T1000 (cell line): ENCODE measurements at regions not wholly inside any gene's neighbourhood (a gene's known extent, or its start where the extent isn't known, plus 50 kb on each side); places are given as distances from the start of the nearest gene placed in this dataset.
"Not testable (repeated sequence)": the region's sequence is repeated elsewhere in the genome, so short reads cannot be mapped to it uniquely, and the experiment has no call there.

ENCODE experiments used
- DNase-seq: peaks from one replicate; lab custom pipeline; 2025; ENCODE audit warnings: mixed read lengths; lab: John Stamatoyannopoulos, UW

DNA sequence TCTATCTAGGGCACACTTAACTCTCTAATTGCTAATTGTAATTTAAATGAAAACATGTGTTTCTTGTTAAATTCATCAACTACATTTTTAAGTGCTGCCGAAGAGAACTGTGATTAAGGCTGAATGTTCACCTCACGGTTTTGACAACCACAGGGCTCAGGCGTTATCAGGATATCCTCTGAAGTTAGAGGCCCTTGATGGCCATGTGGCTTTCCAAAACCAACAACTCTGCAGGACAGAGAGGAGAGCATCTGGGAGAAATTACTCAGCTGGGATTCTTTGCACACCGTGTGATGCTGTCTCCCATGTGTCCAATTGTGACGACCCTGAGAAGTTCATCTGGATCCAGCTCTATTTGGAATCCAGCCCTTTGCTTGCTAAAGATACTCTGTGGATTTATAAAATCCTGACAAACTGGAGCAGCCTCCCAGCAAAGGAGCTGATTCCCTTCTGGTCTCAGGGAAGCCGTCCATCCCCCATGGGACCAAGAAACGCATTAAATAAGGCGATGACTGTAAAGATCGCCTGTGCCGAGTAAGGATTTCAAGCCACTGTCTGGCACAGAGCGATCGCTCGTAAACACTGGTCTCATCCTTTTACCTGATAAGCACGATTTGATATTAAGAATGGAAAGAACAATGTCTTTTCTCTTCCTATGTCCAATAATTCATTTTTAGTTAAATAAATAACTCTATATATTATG, 401.1 kb downstream of the CD83 start:
- no peak for DNase-seq

- DNase-seq, result no peak
Measured at GRCh38 chr6:14520029-14520428, 402.5 kb downstream of the CD83 start.

GRCh38 chr6:14520536-14520935, 403.0 kb downstream of the CD83 start:
- DNase-seq, result no peak

DNA sequence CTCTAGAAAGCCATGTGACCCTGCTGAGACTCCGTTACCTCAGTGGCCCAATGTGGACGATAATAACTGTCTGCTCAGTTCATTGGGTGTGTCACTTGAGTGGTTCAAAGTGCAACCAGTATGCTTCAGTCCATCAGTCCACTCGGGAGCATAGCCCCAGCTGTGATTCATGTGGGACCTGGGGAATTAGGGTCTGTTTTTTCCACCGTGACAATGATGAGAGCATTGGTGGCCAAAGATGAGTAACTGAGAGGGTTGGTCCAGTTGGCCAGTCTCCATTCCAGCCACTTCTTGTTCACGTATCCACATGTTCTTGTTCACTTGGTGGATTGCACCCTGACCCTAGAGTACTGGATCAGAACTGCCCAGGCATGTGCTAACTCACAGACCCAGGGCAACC, 403.6 kb downstream of the CD83 start:
- DNase-seq, result no peak

- not testable (repeated sequence) for DNase-seq
Measured at GRCh38 chr6:14521861-14522260, 404.3 kb downstream of the CD83 start.

- no peak for DNase-seq
Measured at GRCh38 chr6:14524319-14524718, 406.7 kb downstream of the CD83 start.

DNA sequence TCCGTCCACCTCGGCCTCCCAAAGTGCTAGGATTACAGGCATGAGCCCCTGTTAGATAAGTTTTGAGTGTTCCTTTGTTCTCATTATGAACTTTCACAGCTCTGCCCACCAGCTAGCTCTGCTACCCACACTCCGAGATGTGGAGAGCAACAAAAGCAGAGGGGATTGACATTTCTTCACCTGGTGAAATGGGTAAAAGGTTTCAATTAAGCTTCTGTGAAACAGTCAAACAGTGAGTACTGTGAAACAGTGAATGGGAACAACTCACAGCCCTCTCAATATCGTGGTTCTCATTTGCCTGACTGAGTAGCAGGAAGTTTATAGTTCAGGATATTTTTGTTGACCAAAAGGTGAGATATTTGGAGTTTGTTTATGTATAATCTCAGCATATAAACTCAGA, 412.8 kb downstream of the CD83 start:
- no peak for DNase-seq

DNA sequence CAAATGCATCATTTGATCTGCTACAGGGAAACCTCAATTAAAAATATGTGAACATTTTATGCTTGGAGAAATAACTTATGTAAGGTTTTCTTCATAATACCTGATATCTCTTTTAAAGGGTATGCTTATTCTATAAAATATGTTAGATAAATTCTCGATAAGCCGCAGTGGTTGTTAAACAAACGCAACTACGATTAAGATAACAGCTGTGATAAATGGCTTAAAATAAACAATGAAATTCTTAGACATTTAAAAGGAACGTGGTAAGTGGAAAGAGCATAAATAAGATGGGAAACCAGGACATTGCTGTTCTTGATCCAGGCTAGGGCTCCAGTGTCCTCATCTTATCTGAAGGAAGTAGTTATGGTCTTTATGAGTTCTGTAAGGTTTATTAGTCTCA, 415.9 kb downstream of the CD83 start:
- no peak for DNase-seq

- DNase-seq, result no peak
Measured at GRCh38 chr6:14537030-14537429, 419.5 kb downstream of the CD83 start.

DNA sequence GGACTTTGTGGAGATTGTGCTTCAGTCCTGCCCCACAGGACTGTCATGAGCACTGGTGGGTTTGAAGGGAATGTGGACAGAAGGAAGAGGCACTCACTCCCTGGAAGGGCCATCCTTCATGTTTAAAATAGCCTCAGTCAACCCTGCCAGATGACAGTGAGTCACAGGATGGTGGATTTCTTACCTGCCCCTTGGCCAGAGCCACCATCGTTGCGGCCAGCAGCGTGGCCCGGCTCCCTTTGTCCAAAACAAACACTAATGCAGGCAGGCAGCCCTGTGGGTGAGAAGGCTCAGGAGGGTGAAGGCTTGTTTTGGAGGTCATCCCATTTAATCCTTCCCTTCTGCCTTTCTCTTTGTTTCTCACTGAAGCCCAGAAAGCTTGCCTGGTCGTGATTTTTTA, 422.7 kb downstream of the CD83 start:
- no peak for DNase-seq

DNA sequence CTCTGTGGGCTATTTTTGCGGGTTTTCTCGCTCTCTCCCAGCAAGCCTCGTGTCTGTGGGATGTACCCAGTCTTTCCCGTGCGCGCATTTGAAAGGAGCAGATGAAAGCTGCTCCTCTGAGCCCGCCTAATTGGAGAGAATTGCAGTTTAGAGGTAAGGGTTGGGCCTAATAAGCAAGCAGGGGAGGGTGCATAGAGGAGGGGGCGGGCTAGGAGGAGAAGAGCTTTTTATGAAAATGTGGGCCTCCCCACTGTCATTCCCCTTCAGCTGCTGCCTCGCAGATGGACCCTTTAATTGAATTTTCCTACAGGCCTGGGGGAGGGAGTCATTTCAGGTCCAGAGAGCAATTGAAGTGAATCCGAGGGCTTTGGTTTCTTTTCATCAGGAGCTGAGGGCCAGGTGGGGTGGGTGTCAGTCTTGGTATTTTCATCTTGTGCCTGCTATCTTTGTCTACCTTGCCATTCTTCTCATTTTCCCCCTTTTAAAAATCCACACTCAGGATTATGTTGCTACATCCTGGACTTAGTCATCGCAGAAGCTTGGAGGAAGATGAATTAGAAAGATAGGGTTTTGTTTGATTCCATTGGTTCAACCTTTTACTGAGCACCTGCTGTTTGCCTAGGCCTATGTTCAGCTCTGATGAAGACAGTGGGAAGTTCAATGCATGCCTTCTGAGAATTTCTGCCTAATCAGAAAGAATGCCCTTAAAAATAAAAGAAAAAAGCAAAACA, 423.4 kb downstream of the CD83 start:
- no peak for DNase-seq

GRCh38 chr6:14542670-14543366, 425.2 kb downstream of the CD83 start:
- no peak for DNase-seq

- DNase-seq, result no peak
Measured at GRCh38 chr6:14543971-14544585, 426.5 kb downstream of the CD83 start.

DNA sequence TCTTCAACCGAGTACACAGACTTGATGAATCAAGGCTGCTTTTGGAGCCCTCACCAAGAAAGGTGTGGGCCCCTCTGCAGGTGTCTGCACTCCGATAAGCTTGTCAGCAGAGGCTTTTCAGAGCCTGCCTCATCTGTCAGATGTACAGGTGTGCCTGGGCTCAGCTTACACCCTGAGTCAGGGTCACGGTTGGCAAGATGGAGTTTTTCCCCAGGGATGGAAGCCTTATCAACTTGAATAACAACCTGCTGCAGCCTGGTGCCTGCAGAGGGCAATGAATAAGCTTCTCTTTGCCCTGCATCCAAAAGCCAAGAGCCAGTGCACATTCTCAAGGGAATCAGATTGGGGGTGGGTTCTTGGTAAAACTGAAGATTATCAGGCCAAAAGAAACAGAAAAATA, 427.1 kb downstream of the CD83 start:
- DNase-seq, result no peak

GRCh38 chr6:14545496-14545895, 427.9 kb downstream of the CD83 start:
- DNase-seq, result no peak

GRCh38 chr6:14546036-14546435, 428.5 kb downstream of the CD83 start:
- no peak for DNase-seq

DNA sequence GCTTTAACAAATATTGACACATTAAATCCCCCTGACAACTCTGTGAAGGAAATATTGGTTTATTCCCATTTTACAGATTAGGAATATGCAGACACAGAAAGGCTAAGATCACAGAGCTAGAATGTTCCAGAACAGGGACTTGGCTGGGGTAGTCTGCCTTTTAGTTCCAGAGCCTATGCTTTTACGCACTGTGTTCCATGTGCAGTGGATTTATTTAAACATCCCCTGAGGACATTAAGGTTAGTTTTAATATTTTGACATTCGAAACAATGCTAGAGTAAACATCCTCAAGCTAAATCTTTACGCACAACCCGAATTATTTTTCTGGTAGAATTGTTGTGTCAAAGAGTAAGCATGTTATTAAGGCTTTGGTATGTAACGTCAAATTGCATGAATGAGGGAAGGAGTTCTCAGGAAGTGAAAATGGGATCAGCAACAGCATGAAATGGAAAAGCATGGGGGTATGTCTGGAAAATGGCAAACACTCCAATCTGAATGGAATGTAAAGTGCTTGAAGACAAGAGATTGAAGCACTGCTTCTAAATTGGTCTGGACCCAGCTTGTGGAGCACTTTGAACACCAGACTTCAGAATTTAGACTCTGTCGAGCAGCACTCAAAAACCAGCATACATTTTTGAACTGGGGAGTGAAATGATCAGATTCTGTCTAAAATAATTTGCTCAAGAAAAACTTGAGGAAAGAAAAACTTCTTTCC, 429.9 kb downstream of the CD83 start:
- DNase-seq, result no peak

- DNase-seq, result no peak
Measured at GRCh38 chr6:14549304-14549770, 431.8 kb downstream of the CD83 start.

DNA sequence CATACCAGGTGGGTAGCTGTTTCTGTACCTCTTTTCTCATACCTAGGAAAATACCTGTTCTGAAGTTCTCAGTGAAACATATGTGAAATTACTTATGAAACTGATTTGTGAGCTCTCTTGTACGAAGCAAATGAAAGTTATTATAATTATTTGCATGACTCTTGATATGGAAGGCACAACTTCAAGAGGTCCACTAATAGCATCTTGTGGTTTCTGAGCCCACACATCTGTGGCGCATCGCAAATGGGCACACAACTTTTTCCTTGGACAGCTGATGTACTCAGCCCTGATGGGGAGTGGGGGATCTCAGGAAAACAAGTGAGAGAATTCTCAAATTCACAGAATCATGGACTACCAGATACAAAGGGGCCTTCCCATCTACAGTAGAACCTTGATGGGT, 432.3 kb downstream of the CD83 start:
- no peak for DNase-seq

- no peak for DNase-seq
Measured at GRCh38 chr6:14550410-14550809, 432.8 kb downstream of the CD83 start.

DNA sequence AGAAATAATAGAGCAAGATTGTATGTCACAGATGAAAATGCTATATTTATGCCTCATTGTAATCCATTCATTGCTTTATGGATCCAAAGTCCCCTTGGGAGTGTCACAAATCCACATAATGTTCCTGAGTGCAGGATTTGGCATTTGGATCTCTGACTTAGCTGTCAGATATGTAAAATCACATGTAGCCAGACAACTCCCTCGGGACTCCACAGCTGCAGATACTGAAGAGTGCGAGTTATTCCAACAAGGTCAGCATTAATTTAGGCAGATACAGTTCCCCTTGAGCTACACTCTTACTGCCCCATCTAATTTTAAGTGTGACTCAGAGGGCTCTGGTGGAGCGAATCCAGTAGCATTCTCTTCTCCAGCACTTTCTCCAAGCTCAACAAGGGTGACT, 433.2 kb downstream of the CD83 start:
- DNase-seq, result no peak

- DNase-seq, result not testable (repeated sequence)
Measured at GRCh38 chr6:14551601-14552000, 434.0 kb downstream of the CD83 start.
